ENCODE measurements at regions not wholly inside any gene's neighbourhood (a gene's known extent, or its start where the extent isn't known, plus 50 kb on each side); places are given as distances from the start of the nearest gene placed in this dataset.

DNA sequence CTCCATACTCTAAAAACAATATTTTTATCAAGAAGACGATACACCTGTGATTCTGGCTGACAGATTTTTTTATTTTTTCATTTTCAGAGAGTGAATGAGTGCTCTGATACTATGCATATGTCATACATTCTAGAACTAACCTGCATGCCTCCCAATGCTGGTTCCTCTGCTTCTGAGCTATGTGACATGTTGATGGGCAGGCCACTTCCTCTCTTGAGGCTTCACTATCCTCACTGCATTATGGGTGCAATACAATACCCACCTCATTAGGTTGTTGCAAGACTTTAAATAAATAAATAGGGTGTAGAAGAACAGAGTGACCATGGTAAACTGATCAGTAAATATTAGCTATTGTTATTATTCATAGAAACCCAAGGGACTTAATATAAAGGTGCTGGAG lies 408.3 kb downstream of the HNRNPD start:
- TF ChIP-seq, protein P1, sequence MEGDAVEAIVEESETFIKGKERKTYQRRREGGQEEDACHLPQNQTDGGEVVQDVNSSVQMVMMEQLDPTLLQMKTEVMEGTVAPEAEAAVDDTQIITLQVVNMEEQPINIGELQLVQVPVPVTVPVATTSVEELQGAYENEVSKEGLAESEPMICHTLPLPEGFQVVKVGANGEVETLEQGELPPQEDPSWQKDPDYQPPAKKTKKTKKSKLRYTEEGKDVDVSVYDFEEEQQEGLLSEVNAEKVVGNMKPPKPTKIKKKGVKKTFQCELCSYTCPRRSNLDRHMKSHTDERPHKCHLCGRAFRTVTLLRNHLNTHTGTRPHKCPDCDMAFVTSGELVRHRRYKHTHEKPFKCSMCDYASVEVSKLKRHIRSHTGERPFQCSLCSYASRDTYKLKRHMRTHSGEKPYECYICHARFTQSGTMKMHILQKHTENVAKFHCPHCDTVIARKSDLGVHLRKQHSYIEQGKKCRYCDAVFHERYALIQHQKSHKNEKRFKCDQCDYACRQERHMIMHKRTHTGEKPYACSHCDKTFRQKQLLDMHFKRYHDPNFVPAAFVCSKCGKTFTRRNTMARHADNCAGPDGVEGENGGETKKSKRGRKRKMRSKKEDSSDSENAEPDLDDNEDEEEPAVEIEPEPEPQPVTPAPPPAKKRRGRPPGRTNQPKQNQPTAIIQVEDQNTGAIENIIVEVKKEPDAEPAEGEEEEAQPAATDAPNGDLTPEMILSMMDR (conservative IDR thresholded peaks at IDR 0.05 in 1 of 2, IDR thresholded peaks at IDR 0.05 in 1 of 2; ENCODE audit: low read depth in 1 of 2, low read length in 2 of 2) = no peak
- no peak for TF ChIP-seq EZH2 (IDR thresholded peaks at IDR 0.05; ENCODE audit: low read length, missing control alignments)
